Esophagus muscularis mucosa (tissue), 4 donors: ENCODE measurements at regions not wholly inside any gene's neighbourhood (a gene's known extent, or its start where the extent isn't known, plus 50 kb on each side); places are given as distances from the start of the nearest gene placed in this dataset.

Experiments used
- DNase-seq: peaks from one replicate; pipeline ENCODE4 v3.0.0-alpha.2; 2017; ENCODE audit errors: extremely low spot score
- H3K27ac ChIP-seq, 4 donors: fragments of 200-600 bp; sonication (generic); replicated peaks in 1 of 4; 1 replicate in 3 of 4; 2 replicates in 1 of 4; pipeline ENCODE4 v1.5.1; 2016 to 2019; ENCODE audit warnings: mild to moderate bottlenecking in 1 of 4
- H3K27me3 ChIP-seq, 4 donors: fragments of 200-600 bp; sonication (generic); one replicate each; pipeline versions ENCODE4 v1.5.1 to v1.6.0; 2016 to 2019
- H3K36me3 ChIP-seq, 4 donors: fragments of 200-600 bp; sonication (generic); one replicate each; pipeline ENCODE4 v1.5.1; 2016 to 2019
- H3K4me1 ChIP-seq, 4 donors: fragments of 200-600 bp; sonication (generic); one replicate each; pipeline ENCODE4 v1.5.1; 2016 to 2019
- H3K4me3 ChIP-seq, 4 donors: fragments of 200-600 bp; sonication (generic); 1 replicate in 2 of 4; 2 replicates in 2 of 4; pipeline ENCODE4 v1.5.1; 2016 to 2019; ENCODE audit warnings: mild to moderate bottlenecking in 4 of 4, moderate library complexity in 1 of 4
- H3K9me3 ChIP-seq, 4 donors: fragments of 200-600 bp; sonication (generic); 1 replicate in 3 of 4; 2 replicates in 1 of 4; pipeline ENCODE4 v1.5.1; 2016 to 2019
- EP300 ChIP-seq: sonication (generic); formaldehyde crosslinking; IDR thresholded peaks from one replicate; pipeline ENCODE4 v1.6.1; 2017; ENCODE audit warnings: antibody characterized with exemption
- POLR2A ChIP-seq: fragments of 450-650 bp; IDR thresholded peaks from one replicate; pipeline ENCODE4 v1.6.1; 2017; ENCODE audit warnings: antibody characterized with exemption, moderate library complexity, mild to moderate bottlenecking, low read depth
- POLR2AphosphoS5 ChIP-seq, 2 donors: sonication (generic); formaldehyde crosslinking; IDR thresholded peaks; one replicate each; pipeline ENCODE4 v1.6.1; 2017; ENCODE audit warnings: antibody characterized with exemption in 2 of 2
- WGBS: methylation state at CpG from one replicate; pipeline ENCODE4 v1.1.5; 2018; 5-methylcytosine and 5-hydroxymethylcytosine counted together
- intact Hi-C: fragments of 100-400 bp; cut with DNase I; formaldehyde crosslinking; loops from one replicate; pipeline ENCODE4 v1.15.1; 2023
- TF ChIP-seq, protein P1 (sequence below), 3 experiments: fragments of 200-600 bp in 2 of 3; fragments of 450-650 bp in 1 of 3; sonication (generic) in 2 of 3; IDR thresholded peaks; one replicate each; pipeline ENCODE4 v1.5.1; 2017 to 2019; ENCODE audit warnings: antibody characterized with exemption in 3 of 3, mild to moderate bottlenecking in 2 of 3, moderate library complexity in 1 of 3

DNA sequence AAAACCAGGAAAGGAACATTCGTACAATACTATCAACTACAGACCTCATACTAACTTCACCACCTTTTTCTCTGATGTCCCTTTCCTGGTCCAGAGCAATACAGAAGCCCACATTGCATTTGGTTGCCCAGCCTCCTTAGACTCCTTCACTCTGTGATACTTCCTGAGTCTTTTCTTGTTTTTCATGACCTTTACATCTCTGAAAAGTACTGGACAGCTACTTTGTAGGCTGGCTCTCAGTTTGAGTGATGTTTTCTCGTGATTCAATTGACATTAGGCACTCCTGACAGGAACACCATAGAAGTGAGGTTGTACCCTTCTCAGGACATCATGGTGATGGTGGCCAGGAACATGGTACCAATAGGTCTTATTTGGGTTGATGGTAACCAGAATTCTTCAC is 185.9 kb upstream of the SLC39A10 start:
- no peaks in the 10 kb centered on the region for H3K4me1 ChIP-seq
- intact Hi-C loops: no loop called here
- WGBS: 66% methylated on average over 2 of the region's 2 CpGs

DNA sequence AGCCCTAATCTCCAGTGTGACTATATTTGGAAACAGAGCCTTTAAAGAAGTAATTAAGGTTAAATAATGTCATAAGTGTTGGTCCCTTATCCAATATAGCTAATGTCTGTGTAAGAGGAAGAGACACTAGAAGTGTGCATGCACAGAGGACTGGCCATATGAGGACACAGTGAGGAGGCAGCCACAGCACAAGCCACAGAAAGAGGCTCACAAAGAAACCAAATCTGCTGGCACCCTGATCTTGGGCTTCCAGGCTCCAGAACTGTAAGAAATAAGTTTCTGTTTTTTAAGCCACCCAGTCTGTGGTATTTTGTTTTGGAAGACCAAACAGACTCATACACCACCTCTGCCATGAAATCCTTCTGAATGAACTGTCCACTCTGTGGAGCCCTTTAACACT is 186.4 kb upstream of the SLC39A10 start:
- intact Hi-C loops: no loop called here
- H3K4me3 ChIP-seq: no peak overlapping the region
- no peaks in the 10 kb centered on the region for H3K4me1 ChIP-seq
- H3K9me3 ChIP-seq: peaks cover 0 to 10% (median 4%) of the 10 kb centered on the region in 4 donors
- no peak overlapping the region for H3K27ac ChIP-seq
- DNase-seq: no peak
- TF ChIP-seq POLR2A (no peak), POLR2AphosphoS5 (IDR thresholded peaks at IDR 0.05) (no peak), EP300 (no peak)
- TF ChIP-seq, protein P1, sequence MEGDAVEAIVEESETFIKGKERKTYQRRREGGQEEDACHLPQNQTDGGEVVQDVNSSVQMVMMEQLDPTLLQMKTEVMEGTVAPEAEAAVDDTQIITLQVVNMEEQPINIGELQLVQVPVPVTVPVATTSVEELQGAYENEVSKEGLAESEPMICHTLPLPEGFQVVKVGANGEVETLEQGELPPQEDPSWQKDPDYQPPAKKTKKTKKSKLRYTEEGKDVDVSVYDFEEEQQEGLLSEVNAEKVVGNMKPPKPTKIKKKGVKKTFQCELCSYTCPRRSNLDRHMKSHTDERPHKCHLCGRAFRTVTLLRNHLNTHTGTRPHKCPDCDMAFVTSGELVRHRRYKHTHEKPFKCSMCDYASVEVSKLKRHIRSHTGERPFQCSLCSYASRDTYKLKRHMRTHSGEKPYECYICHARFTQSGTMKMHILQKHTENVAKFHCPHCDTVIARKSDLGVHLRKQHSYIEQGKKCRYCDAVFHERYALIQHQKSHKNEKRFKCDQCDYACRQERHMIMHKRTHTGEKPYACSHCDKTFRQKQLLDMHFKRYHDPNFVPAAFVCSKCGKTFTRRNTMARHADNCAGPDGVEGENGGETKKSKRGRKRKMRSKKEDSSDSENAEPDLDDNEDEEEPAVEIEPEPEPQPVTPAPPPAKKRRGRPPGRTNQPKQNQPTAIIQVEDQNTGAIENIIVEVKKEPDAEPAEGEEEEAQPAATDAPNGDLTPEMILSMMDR (IDR thresholded peaks at IDR 0.05): no peak
- H3K27me3 ChIP-seq: no peaks in the 10 kb centered on the region
- H3K36me3 ChIP-seq: no peaks in the 10 kb centered on the region

More for the DNA sequence above, 185.9 kb upstream of the SLC39A10 start:
- TF ChIP-seq POLR2A: no peak
- no peak for TF ChIP-seq EP300
- TF ChIP-seq POLR2AphosphoS5 (IDR thresholded peaks at IDR 0.05): no peak
- TF ChIP-seq, protein P1 (IDR thresholded peaks at IDR 0.05): no peak
- Histone ChIP-seq H3K27ac (no peak overlapping the region), H3K36me3 (no peaks in the 10 kb centered on the region), H3K4me3 (no peak overlapping the region), H3K27me3 (no peaks in the 10 kb centered on the region), H3K9me3 (peaks cover 0 to 8% (median 2%) of the 10 kb centered on the region in 4 donors)
- DNase-seq: no peak

DNA sequence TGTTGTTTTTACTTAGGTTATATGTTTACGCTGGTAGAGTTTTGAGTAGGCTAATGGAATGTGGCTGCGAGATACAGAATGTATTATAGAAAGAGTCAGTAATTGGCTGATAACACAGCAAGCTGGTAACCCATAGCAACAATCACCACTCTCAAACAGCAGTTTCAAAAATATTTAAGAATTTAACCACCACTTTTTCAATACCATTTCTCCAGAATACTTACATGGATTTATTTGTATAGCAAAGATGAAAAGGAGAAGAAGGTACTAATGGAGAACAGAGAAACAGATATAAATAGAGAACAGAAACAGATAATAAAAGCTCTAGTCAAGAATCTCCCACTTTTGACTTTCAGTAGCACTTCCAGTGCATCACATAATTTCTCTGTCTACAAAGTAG is 188.3 kb upstream of the SLC39A10 start:
- Histone ChIP-seq H3K27ac (no peak overlapping the region), H3K4me1 (no peaks in the 10 kb centered on the region), H3K9me3 (peaks cover 0 to 14% (median 4%) of the 10 kb centered on the region in 4 donors), H3K27me3 (no peaks in the 10 kb centered on the region), H3K36me3 (no peaks in the 10 kb centered on the region), H3K4me3 (no peak overlapping the region)
- TF ChIP-seq POLR2AphosphoS5 (IDR thresholded peaks at IDR 0.05): no peak
- TF ChIP-seq, protein P1 (IDR thresholded peaks at IDR 0.05): no peak
- TF ChIP-seq EP300: no peak
- no peak for TF ChIP-seq POLR2A
- intact Hi-C loops: no loop called here
- 93% methylated on average over 2 of the region's 2 CpGs for WGBS
- no peak for DNase-seq

DNA sequence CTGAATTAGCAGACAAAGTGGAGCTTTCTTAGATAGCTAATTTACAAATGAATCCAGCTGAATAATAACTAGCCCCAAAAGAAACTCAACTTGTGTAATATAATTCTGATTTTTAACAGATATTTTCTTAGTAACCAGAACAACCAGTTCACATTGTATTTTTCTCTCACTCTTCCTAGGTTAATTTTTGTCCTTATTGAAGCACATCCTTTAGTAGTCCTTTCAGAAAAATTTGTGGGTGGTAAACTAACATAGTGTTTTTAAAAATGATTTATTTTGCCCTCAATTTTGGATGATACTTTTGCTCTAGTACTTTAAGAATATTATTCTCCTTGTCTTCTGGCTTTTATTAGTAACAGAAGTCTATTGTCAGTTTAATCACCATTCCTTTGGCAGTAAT is 190.6 kb upstream of the SLC39A10 start:
- Histone ChIP-seq H3K9me3 (peaks cover 0 to 14% (median 4%) of the 10 kb centered on the region in 4 donors), H3K36me3 (no peaks in the 10 kb centered on the region), H3K27ac (no peak overlapping the region), H3K27me3 (no peaks in the 10 kb centered on the region), H3K4me1 (no peaks in the 10 kb centered on the region), H3K4me3 (no peak overlapping the region)
- TF ChIP-seq EP300 (no peak), POLR2A (no peak), POLR2AphosphoS5 (IDR thresholded peaks at IDR 0.05) (no peak)
- TF ChIP-seq, protein P1 (IDR thresholded peaks at IDR 0.05): no peak
- no peak for DNase-seq
- intact Hi-C loops: no loop called here

DNA sequence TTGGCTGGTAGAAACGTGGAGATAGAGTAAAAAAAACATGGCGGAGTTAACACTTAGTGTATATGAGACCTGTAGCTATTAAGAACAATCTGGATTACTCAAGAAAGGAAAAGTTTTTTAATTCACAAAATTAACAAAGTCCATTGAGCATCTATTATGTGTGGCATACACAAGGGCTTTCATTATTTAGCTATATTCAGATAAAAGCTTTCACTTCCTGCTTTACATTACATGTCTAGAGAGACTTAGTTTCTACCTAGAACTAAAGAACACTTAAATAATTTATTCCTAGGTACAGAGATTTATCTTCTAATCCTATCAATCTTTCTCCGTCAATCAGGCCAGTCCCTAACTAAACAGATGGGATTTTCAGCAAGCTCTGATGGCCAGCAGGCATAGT is 196.0 kb upstream of the SLC39A10 start:
- Histone ChIP-seq H3K27me3 (no peaks in the 10 kb centered on the region), H3K4me3 (no peak overlapping the region), H3K36me3 (no peaks in the 10 kb centered on the region), H3K27ac (no peak overlapping the region), H3K9me3 (peaks cover 0 to 7% (median 0%) of the 10 kb centered on the region in 4 donors), H3K4me1 (no peaks in the 10 kb centered on the region)
- TF ChIP-seq EP300 (no peak), POLR2A (no peak), POLR2AphosphoS5 (IDR thresholded peaks at IDR 0.05) (no peak)
- TF ChIP-seq, protein P1 (IDR thresholded peaks at IDR 0.05): no peak
- intact Hi-C loops: no loop called here
- WGBS: 58% methylated on average over 3 of the region's 3 CpGs
- no peak for DNase-seq
